Stromal cell of bone marrow (primary cell): ENCODE measurements at regions not wholly inside any gene's neighbourhood (a gene's known extent, or its start where the extent isn't known, plus 50 kb on each side); places are given as distances from the start of the nearest gene placed in this dataset.
"Not testable (repeated sequence)": the region's sequence is repeated elsewhere in the genome, so short reads cannot be mapped to it uniquely, and the experiment has no call there.

Source experiments
- DNase-seq: peaks from one replicate; pipeline ENCODE4 v3.0.0-alpha.2; 2012; ENCODE audit warnings: low read depth

- DNase-seq = no peak
Measured at GRCh38 chr6:22349051-22349450, 52.2 kb upstream of the PRL start.

DNA sequence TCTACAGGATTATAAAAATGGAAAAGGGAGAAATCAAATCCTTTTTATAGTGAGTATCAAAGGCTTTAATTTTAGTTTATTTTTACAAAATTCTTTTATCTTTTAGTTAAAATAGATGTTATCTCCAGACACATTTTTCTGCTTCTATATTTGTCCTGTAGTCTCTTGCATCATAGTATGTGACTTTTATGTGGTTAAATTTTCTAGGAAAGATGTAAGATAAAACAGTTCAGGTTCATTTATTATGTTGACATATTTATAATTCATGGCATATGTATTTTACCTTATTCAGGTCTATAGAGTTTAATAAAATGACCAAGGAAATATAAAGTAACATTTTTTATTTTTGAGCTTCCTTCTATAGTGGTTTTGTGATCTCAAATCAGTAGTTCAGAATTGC, 52.7 kb upstream of the PRL start:
- no peak for DNase-seq

GRCh38 chr6:22350109-22350508, 53.3 kb upstream of the PRL start:
- no peak for DNase-seq

- no peak for DNase-seq
Measured at GRCh38 chr6:22353101-22353500, 56.3 kb upstream of the PRL start.

DNA sequence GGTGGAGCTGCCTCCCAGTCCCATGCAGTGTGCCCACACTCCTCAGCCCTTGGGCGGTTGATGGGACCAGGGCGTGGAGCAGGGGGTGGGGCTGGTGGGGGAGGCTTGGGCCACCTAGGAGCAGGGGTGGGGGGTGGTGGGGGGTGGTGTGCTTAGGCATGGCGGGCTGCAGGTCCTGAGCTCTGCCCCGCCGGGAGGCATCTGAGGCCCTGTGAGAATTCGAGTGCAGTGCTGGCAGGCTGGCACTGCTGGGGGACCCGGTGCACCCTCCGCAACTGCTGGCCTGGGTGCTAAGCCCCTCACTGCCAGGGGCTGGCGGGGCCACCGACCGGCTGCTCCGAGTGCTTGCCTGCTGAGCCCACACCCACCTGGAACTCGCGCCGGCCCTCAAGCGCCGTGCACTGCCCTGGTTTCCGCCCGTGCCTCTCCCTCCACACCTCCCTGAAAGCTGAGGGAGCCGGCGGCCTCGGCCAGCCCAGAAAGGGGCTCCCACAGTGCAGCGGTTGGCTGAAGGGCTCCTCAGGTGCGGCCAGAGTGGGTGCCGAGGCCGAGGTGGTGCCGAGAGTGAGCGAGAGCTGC, 59.6 kb upstream of the PRL start:
- DNase-seq = no peak

DNA sequence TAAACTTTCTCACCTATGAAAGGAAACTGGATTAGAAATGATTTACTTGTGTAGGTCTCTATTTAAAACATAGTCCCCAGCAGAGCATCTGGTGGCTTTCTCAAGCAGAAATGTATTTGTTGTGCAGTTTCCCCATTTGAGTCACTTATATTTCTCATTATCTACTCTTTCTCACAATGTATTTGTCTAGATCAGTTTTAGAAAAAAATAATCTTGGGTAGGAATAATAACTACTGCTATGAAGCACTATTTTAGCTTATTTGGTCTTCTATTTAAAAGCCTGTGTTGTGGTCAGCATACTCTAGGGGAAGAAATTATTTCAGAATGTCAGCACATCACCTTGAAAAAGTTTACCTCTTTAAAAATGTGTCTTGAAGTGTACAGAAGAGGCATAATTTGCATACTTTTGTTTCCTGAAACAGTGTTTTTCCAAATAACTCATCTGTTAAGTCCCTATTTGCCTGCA, 60.9 kb upstream of the PRL start:
- no peak for DNase-seq

DNA sequence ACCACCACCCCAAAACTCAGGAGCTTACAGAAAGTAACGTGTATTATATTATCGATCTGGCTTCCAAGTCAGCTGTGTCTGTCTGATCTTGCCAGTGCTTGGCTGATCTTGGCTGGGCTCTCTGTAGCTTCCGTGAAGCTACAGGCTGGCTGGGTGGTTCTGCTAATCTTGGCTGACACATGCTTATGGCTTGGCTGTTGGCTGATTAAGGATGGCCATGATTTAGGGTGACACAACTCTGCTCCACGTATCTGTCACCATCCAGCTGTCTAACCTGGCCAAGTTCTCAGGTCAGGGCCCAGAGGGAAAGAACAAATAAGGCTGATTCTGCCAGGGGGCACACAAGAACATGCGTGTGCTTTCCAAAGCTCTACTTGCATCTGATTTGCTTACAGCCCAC, 64.7 kb upstream of the PRL start:
- no peak for DNase-seq

DNA sequence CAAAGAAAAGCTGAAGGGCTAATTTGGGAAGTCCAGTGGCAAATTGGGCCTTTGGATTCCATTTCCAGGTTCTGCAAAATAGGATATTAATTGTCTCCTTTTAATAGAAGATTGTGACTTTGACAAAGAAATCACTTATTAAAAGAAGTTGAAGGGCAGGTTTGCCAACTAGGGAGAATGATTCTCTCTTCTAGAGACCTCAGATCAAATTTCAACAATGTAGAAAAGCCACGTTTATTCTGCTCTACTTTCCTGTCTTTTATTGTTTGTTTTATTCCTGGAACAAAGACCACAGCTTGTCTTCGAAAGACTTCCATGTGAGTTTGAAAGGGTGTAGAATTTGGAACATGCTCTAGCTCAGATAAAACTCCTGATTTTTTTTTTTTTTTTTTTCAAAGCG, 65.5 kb upstream of the PRL start:
- no peak for DNase-seq

DNA sequence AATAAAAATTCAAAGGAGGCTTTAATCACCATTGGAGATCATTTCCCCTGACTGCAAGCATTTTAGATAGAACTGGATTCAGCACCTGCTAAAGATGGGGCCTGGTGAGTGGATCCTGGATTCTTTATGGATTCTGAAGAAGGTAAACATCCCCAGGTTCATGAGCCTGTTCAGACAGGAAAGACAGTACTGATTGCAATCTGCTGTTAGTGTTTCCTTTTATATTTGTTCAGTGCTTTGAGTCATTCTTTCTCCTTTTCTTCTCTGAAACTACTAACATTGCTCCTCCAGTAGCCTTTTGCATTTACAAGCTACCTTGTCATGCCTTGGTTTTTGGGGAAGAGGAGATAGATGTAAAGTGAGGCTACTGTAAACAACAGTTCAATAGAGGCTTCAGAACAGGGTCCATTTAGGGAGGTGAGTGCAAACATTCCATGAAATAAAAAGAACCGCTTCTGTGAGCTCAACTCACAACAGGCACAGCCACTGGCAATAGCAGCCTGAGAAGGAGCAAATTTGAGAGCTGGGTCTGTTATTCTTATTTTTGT, 66.4 kb upstream of the PRL start:
- no peak for DNase-seq

- DNase-seq = no peak
Measured at GRCh38 chr6:22363714-22364239, 66.9 kb upstream of the PRL start.

DNA sequence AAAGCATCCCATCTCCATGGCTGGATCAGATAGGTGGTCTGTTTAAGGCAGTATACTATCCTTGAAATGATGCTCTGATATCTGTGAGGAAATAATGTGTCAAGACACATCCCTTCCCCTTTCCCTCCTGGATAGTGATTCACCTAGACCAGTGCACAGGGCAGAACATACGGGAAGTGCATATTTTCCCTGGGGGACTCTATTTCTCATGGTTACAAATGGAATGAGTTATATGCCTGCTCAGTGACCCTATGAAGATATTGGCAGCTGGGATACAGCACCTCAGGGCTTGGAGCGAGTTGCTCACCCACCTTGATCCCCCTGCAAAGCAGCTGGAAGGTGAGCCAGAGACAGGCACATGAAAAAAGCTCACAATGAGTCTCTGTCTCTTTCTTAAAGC, 67.5 kb upstream of the PRL start:
- no peak for DNase-seq

DNA sequence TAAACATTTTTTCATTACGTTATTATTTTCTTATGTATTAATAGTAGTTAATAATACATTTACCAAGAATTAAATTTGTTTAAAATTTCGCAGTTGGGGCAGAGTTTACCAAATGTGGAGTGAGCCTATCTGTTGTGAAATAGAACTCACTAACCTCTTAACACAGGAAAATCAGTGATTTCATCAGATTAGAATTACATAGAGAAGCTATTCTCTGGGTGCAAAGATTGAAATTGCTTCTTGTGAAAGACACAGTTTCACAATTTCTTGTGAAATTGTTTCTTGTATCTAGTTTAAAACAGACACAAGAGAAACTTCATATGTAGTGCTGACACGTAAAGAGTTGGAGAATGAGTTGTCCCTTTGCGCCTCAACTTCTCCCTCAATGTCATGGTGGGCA, 69.4 kb upstream of the PRL start:
- no peak for DNase-seq

DNA sequence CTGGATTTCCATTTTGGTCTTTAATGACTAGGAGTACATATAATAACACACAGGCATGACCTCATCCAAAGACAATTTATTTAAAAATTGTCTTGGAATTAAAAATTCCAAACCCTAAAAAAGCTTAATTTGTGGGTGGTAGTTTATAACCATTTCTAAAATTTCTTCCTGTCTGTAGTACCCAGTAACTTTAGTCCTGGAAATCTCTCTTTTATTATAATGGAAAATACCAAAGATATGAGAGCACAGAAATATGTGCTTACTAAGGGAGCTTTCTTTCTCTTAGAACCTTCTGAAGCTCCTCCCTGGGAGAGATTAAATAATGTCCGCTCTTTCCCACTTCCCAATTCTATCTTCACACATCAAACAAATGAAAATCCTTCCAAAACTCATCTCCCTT, 70.5 kb upstream of the PRL start:
- DNase-seq = no peak

GRCh38 chr6:22368794-22369193, 72.0 kb upstream of the PRL start:
- DNase-seq = no peak

GRCh38 chr6:22372922-22373321, 76.1 kb upstream of the PRL start:
- DNase-seq = no peak

DNA sequence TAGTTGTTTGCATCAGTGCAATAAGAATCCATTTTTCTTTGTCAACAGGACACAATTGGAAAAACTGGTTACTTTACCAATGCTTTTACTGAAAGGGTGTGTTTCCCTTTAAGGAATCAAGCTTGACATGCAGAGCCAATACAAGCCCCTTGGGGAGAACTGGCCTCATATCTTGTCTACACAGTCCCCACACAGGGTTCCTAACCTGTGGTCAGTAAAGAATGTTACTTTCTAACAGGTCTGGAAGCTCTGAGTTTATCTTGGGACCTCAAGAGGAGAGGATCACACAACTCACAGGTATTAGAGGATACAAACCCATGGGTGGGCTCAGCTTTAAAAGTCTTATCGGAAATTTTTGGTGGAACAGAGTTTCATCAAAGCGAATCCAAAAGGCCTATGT, 78.1 kb upstream of the PRL start:
- not testable (repeated sequence) for DNase-seq

- not testable (repeated sequence) for DNase-seq
Measured at GRCh38 chr6:22376293-22376692, 79.5 kb upstream of the PRL start.

- not testable (repeated sequence) for DNase-seq
Measured at GRCh38 chr6:22378536-22378935, 81.7 kb upstream of the PRL start.

- no peak for DNase-seq
Measured at GRCh38 chr6:22380236-22380635, 83.4 kb upstream of the PRL start.

- no peak for DNase-seq
Measured at GRCh38 chr6:22381845-22382544, 85.2 kb upstream of the PRL start.

GRCh38 chr6:22383016-22383415, 86.2 kb upstream of the PRL start:
- DNase-seq = peak; percentile 7

- peak; percentile 7 for DNase-seq
Measured at GRCh38 chr6:22392711-22393110, 95.9 kb upstream of the PRL start.

- no peak for DNase-seq
Measured at GRCh38 chr6:22394691-22395090, 97.9 kb upstream of the PRL start.

- DNase-seq = peak; percentile 8
Measured at GRCh38 chr6:22399693-22400092, 102.9 kb upstream of the PRL start.
